Tibial nerve (tissue), 4 donors: ENCODE measurements at regions not wholly inside any gene's neighbourhood (a gene's known extent, or its start where the extent isn't known, plus 50 kb on each side); places are given as distances from the start of the nearest gene placed in this dataset.
"Not testable (repeated sequence)": the region's sequence is repeated elsewhere in the genome, so short reads cannot be mapped to it uniquely, and the experiment has no call there.

Experiments
- EP300 ChIP-seq, 2 donors: sonication (generic); formaldehyde crosslinking; IDR thresholded peaks; one replicate each; pipeline ENCODE4 v1.6.1; 2017; ENCODE audit warnings: antibody characterized with exemption in 2 of 2, mild to moderate bottlenecking in 1 of 2
- POLR2A ChIP-seq, 2 donors: fragments of 450-650 bp; IDR thresholded peaks; one replicate each; pipeline ENCODE4 v1.6.1; 2017; ENCODE audit warnings: antibody characterized with exemption in 2 of 2, mild to moderate bottlenecking in 2 of 2, moderate library complexity in 2 of 2
- TF ChIP-seq, protein P1 (sequence below), 5 experiments: fragments of 200-600 bp in 3 of 5; fragments of 450-650 bp in 2 of 5; sonication (generic) in 3 of 5; IDR thresholded peaks; one replicate each; pipeline ENCODE4 v1.5.1; 2016 to 2019; ENCODE audit warnings: antibody characterized with exemption in 5 of 5, mild to moderate bottlenecking in 3 of 5, moderate library complexity in 2 of 5

DNA sequence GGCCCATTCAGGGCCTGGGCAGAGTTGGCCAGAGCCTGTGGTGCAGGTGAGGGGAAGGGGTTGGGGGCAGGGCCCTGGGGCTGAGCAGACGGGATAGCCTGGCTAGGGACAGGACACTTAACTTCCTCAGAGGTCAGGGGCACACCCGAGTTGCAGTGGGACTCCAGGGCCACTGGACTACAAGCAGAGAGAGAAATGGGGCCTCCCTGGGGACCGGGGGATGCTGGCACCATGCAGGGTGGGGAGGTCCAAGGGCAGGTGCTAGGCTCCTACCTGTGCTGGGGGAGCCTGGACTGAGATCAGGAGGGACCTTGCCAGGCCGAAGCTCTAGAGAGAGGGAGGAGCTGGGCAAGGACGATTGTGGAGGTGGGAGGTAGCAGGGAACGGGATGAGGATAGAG, 222.3 kb downstream of the TMEM121 start:
- TF ChIP-seq, protein P1, sequence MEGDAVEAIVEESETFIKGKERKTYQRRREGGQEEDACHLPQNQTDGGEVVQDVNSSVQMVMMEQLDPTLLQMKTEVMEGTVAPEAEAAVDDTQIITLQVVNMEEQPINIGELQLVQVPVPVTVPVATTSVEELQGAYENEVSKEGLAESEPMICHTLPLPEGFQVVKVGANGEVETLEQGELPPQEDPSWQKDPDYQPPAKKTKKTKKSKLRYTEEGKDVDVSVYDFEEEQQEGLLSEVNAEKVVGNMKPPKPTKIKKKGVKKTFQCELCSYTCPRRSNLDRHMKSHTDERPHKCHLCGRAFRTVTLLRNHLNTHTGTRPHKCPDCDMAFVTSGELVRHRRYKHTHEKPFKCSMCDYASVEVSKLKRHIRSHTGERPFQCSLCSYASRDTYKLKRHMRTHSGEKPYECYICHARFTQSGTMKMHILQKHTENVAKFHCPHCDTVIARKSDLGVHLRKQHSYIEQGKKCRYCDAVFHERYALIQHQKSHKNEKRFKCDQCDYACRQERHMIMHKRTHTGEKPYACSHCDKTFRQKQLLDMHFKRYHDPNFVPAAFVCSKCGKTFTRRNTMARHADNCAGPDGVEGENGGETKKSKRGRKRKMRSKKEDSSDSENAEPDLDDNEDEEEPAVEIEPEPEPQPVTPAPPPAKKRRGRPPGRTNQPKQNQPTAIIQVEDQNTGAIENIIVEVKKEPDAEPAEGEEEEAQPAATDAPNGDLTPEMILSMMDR (IDR thresholded peaks at IDR 0.05), result not testable (repeated sequence)
- not testable (repeated sequence) for TF ChIP-seq POLR2A, EP300 (IDR thresholded peaks at IDR 0.05)
